NCI-H748 treated with DMSO at 0.1 percent for 48 hours (cell line): ENCODE measurements at regions not wholly inside any gene's neighbourhood (a gene's known extent, or its start where the extent isn't known, plus 50 kb on each side); places are given as distances from the start of the nearest gene placed in this dataset.
"Not testable (repeated sequence)": the region's sequence is repeated elsewhere in the genome, so short reads cannot be mapped to it uniquely, and the experiment has no call there.

Source experiments
- DNase-seq: peaks from one replicate; lab custom pipeline; 2025; lab: John Stamatoyannopoulos, UW

DNA sequence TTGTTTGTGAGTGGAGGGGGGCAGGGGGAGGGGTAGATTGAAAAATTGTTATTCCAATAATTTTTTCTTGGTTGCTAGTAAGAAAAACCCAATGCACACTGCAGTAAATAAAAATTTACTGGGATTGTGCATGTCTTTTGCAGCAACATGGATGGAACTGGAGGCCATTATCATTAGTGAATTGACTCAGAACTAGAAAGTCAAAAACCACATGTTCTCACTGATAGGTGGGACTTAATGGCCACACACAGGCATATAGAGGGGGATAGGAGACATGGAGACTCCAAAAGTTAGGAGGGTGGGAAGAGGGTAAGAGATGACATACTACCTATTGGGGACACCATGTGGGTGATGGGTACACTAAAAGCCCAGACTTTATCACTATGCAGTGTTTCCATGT is 67.2 kb downstream of the BUB3 start:
- DNase-seq = no peak

DNA sequence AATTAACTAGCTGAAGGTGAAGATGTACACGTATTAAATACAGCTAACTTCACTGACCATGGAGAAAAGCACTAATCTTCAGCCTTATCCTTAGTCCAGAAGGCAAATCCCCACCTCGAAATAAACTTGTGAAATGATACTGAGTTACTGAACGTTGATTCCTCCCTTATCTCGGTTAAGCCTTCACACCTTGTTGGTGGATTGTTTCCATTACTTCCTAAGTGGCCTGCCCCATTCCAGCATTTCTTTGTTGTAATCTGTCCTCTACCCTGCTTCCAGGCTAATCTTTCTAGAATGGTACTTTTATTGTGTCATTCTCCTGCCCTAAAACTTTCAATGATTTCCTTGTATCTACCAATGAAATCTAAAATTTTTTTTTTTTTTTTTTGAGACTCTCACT is 68.6 kb downstream of the BUB3 start:
- no peak for DNase-seq

GRCh38 chr10:123227706-123228105 is 73.5 kb downstream of the BUB3 start:
- no peak for DNase-seq

DNA sequence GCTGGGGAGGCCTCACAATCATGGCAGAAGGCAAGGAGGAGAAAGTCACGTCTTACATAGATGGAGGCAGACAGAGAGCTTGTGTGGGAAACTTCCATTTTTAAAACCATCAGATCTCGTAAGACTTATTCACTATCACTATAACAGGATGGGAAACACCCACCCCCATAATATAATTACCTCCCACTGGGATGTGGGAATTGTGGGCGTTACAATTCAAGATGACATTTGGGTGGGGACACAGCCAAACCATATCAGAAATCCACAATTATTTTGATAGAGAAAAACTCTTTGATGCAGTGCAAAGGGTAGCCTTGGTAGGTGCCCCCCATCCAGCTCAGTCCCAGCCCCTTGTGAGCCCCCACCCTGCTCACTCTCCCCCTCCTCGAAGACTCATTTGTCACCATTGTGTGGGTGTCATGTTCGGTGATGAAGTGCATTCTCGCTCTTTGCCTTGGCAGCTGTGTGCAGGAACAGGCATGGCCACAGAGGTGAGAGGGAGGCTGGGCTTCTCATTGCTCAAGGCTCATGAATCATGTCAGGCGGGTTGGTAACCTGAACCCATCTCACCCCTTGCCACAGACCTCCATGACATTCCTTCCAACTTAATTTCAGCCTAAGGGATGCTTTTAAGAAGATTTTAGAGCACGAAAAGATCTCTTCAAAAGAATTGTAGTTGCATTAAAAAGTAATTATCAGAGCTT is 75.9 kb downstream of the BUB3 start:
- DNase-seq = no peak

DNA sequence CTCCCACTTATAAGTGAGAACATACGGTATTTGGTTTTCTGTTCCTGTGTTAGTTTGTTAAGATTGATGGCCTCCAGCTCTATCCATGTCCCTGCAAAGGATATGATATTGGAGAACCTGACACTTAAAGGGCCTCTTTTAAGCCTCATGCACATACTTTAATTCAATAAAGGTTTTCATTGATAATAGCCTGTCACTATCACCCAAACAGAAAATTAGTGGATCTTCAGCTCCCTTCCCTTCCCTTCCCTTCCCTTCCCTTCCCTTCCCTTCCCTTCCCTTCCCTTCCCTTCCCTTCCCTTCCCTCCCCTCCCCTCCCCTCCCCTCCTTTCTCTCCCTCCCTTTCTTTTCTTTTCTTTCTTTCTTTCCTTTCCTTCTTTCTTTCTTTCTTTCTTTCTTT is 78.7 kb downstream of the BUB3 start:
- DNase-seq = not testable (repeated sequence)

DNA sequence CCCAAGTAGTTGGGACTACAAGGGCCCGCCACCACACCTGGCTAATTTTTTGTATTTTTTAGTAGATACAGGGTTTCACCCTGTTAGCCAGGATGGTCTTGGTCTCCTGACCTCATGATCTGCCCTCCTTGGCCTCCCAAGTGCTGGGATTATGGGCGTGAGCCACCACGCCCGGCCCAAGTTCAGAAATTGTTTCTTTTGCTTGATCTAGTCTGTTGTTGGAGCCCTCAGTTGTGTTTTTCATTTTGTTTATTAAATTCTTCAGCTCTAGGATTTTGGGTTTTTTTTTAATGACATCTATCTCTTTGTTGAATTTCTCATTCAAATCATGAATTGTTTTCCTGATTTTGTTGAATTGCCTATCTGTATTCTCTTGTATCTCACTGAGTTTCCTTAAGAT is 80.8 kb downstream of the BUB3 start:
- not testable (repeated sequence) for DNase-seq

DNA sequence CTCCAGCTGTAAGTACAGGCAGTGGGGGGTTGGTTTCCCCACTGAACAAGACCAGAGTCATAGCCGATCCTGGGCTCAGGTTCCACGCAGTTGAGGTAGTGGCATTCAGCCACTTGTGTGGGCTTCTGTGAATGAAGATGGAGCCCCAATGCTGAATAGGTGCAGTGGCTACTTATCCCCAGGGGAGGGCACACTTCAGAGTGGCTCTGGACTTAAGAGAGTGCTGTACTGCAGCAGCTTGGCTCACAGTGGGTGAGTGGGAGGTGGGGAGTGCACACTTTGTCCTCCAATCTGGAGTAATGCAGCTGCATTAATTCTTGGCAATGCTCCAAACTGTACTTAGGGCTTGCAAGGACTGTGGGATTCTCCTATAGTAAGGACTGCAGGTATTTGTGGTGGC is 81.9 kb downstream of the BUB3 start:
- no peak for DNase-seq

- DNase-seq = no peak
These were observed 86.0 kb downstream of the BUB3 start for GRCh38 chr10:123240250-123240649.

DNA sequence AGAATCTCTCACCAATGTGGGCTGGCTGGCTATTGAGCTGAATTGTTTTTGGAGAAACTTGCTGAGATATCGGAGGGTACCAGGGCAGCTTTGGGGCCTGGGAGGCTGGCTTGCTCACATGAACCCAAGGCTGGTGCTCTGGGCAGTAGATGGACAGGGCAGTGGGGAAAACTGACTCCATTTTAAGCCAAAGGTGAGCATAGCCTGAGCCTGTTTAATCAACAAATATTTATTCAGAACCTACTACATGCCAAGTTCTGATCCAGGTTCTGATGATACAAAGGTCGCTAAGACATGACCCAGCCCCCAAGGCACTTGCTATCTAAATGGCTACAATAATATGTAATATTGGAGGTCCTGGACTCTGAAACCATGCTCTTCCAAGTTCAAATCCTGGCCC is 86.6 kb downstream of the BUB3 start:
- DNase-seq = no peak

GRCh38 chr10:123241391-123242141 is 87.4 kb downstream of the BUB3 start:
- no peak for DNase-seq

- DNase-seq = no peak
These were observed 90.5 kb downstream of the BUB3 start for GRCh38 chr10:123244747-123245146.

DNA sequence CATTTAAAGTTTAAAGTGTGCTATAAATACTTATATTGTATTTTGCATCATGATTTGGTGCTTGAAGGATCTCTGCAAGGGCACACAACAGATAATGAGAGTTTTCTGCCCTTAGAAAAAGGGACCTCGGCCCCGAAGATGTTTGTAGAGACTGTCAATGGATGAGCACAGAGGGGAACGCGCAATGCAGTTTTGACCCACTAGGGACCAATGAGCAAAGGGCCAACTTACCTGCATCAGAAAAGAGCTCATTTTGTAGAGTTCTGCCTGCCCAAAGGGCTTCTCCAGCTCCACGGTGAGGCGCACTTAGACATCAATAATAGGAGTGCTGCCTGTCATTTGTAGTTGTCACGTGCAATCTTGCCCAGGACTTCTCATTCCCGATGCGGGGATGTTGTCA is 91.1 kb downstream of the BUB3 start:
- no peak for DNase-seq

DNA sequence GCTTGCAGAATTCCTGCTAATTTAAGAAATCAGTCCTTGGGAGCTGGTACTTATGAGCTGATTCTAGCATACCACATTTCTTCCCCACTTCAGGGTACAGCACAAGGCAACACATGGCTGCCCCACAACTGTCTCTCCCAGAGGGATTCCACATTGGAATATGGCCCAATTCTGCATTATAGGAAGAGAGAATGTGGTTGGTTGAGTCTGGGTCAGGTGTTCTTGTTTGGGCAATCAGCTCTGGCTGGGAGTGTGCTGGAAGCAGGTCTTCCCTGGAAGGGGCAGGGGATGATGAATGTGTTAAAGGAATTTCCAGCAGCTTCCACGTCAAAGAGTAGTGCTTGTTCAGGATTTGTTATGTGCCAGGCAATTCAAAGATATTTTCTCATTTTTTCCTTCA is 95.7 kb downstream of the BUB3 start:
- no peak for DNase-seq

- peak; percentile 78 for DNase-seq
These were observed 96.4 kb downstream of the BUB3 start for GRCh38 chr10:123250640-123251039.

GRCh38 chr10:123252779-123253178 is 98.6 kb downstream of the BUB3 start:
- peak; percentile 6 for DNase-seq

GRCh38 chr10:123254343-123254742 is 100.1 kb downstream of the BUB3 start:
- DNase-seq = not testable (repeated sequence)

GRCh38 chr10:123257904-123258456 is 103.8 kb downstream of the BUB3 start:
- DNase-seq = peak; percentile 59

DNA sequence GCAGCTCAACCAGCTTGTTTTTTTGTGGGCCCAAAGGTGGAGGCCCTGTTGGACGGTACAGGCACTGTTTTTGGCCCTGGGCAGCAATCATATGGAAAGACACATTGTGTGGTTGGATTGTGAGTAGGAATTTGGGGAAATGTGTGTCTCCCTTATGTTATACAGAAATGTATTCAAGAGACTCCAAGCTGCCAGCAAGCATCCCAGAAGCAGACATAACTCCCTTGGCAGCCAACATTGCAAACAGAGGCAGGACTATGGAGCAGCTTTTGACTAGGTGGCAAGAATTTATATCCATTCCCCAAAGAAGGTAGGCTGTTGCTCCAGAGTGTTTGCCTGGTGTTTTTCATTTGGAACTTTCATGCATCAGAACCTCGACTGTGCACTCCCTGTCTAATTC is 104.9 kb downstream of the BUB3 start:
- DNase-seq = no peak

- DNase-seq = no peak
These were observed 105.6 kb downstream of the BUB3 start for GRCh38 chr10:123259791-123260190.

- DNase-seq = no peak
These were observed 108.3 kb downstream of the BUB3 start for GRCh38 chr10:123262456-123262855.

DNA sequence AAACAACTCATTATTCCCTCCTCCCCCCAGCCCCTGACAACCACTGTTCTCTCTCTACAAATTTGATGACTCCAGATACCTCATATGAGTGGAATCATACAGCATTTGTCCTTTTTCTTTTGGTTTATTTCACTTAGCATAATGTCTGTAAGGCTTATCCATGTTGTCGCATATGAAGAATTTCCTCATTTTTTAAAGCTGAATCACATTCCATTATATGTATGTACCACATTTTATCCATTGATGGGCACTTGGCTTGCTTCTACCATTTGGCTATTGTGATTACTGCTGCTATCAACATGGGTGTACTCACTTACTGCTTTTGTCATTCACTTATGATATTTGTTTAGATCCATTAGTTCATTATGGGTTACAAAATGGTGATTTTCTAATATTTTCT is 112.8 kb downstream of the BUB3 start:
- no peak for DNase-seq

- no peak for DNase-seq
These were observed 114.9 kb downstream of the BUB3 start for GRCh38 chr10:123269017-123269552.

- no peak for DNase-seq
These were observed 115.5 kb downstream of the BUB3 start for GRCh38 chr10:123269675-123270074.
